GM23338 (cell line): ENCODE measurements at regions not wholly inside any gene's neighbourhood (a gene's known extent, or its start where the extent isn't known, plus 50 kb on each side); places are given as distances from the start of the nearest gene placed in this dataset.

ENCODE experiments used
- CTCF ChIP-seq, 2 experiments: fragments of 200-600 bp in 1 of 2; sonication (generic) in 1 of 2; conservative IDR thresholded peaks; 2 replicates each; pipeline versions ENCODE4 v1.5.1 to v1.6.1; 2016 to 2017; ENCODE audit warnings: antibody characterized with exemption in 2 of 2, low read depth in 2 of 2, mild to moderate bottlenecking in 2 of 2, moderate library complexity in 1 of 2
- ETS1 ChIP-seq: IDR thresholded peaks from 2 replicates; pipeline ENCODE4 v1.6.1; 2016; ENCODE audit warnings: antibody characterized with exemption
- EZH2 ChIP-seq: fragments of 200-600 bp; sonication (generic); IDR thresholded peaks from one replicate; pipeline ENCODE4 v1.8.0; 2017; ENCODE audit warnings: antibody characterized with exemption, mild to moderate bottlenecking, low read depth; ENCODE audit not compliant: unreplicated experiment
- EZH2phosphoT487 ChIP-seq: fragments of 200-600 bp; sonication (generic); IDR thresholded peaks from one replicate; pipeline ENCODE4 v1.8.1; 2018; ENCODE audit warnings: antibody characterized with exemption; ENCODE audit not compliant: unreplicated experiment
- JUNB ChIP-seq: IDR thresholded peaks from one replicate; pipeline ENCODE4 v1.6.1; 2016; ENCODE audit warnings: antibody characterized with exemption; ENCODE audit not compliant: unreplicated experiment
- NANOG ChIP-seq: IDR thresholded peaks from 2 replicates; pipeline ENCODE4 v1.6.1; 2016; ENCODE audit warnings: antibody characterized with exemption, borderline replicate concordance
- STAT1 ChIP-seq: IDR thresholded peaks from one replicate; pipeline ENCODE4 v1.6.1; 2016; ENCODE audit warnings: antibody characterized with exemption; ENCODE audit not compliant: unreplicated experiment
- ZNF114 ChIP-seq: fragments of 250-450 bp; sonication (Bioruptor Pico); IDR thresholded peaks from 2 replicates; pipeline ENCODE4 v1.5.0; 2020; ENCODE audit warnings: mild to moderate bottlenecking, moderate library complexity
- ZNF462 ChIP-seq: fragments of 250-450 bp; sonication (Bioruptor Pico); IDR thresholded peaks from 2 replicates; pipeline ENCODE4 v1.5.0; 2020; ENCODE audit warnings: mild to moderate bottlenecking, moderate library complexity

- TF ChIP-seq ZNF462 (CRISPR knock-in tag) (no peak), CTCF (conservative IDR thresholded peaks at IDR 0.05; ENCODE audit: low read depth in 2 of 2) (no peak), ZNF114 (no peak), EZH2 (no peak), EZH2phosphoT487 (no peak), ETS1 (no peak), JUNB (no peak), STAT1 (no peak), NANOG (no peak)
Observed at GRCh38 chr3:55185380-55185779, 257.5 kb upstream of the LRTM1 start (continued).
